ACHN (cell line): ENCODE measurements at regions not wholly inside any gene's neighbourhood (a gene's known extent, or its start where the extent isn't known, plus 50 kb on each side); places are given as distances from the start of the nearest gene placed in this dataset.
"Not testable (repeated sequence)": the region's sequence is repeated elsewhere in the genome, so short reads cannot be mapped to it uniquely, and the experiment has no call there.

Experiments
- DNase-seq: peaks from one replicate; pipeline ENCODE4 v3.0.0-alpha.2; 2015
- in situ Hi-C: cut with HindIII; loops from 2 replicates; pipeline ENCODE4 v1.10.0; 2017; ENCODE audit warnings: low sequenced_read_pairs, low pct_ligation_motif_present, low pct_unique_long_range_greater_than_20kb

DNA sequence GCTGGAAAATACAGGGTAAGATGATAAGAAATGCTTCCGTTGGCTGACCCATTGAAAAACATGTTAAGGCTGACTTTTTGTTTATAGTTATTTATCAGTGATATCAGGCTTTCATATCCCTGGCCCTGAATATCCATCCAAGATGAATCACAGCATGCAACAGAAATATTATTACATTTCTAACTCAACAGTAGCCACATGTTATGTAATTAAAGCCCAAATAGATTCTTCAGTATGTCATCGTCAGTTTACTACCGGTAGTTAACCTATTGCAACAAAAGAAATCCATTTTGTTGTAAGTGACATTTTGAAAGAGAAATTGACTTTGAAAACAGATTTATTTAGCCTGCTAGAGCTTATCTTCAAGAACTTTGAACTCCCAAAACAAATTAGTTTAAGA, 354.1 kb upstream of the CELF2 start:
- in situ Hi-C loops, result no loop called here
- no peak for DNase-seq

DNA sequence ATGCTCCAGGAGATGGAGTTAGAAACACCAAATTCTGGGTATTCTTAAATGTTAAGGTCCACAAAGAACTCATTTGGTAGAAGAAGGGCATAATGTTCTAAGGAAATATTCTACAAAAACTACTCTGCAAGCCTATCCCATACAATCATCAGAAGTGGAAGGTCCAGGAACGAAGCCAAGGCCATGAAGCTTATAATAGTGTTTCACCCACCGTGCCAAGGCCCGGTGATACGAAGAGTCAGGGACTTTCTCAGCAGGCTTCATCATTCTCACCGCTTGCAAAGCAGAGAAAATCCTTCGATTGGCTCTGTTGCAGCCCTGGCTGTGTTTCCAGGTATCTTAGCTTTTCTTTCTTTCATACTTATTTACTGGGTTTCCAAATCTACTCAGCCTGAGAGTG, 351.9 kb upstream of the CELF2 start:
- DNase-seq, result no peak
- in situ Hi-C loops, result no loop called here

DNA sequence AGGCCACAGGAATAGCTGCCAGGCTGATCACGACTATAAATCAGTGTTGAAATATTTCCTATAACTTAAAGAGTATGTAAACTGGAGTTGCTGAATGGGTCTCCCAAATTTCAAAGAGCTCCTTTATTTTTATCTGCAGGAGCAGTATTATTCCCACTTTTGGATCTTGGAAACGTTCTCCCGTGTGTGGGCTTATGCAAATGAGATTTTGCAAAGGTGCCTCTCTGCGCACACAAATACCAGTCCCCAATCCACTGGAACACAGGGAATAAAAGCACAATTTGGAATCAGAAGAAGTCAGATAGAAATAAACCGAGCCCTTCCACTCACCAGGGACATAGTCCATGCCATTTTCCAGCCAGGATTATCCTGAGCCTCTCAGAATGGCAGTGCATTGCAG, 350.2 kb upstream of the CELF2 start:
- in situ Hi-C loops, result no loop called here
- no peak for DNase-seq

DNA sequence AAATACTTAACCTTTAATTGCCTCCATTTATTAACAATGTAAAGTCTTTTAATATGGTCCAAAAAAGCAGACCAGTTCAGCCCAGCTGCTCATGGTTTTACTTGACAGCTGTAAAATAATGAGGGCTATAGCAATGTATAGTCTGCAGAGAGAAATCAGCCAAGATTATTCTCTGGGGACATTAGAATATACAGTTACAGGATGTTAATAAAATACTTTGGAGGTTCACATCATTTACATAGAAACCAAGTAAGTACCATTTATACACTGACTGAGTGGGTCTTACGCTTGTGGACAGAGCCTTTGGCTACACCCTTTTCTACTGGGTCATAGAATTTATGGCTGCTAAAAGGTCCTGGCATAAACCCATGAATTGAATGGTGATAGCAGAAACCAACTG, 340.7 kb upstream of the CELF2 start:
- DNase-seq, result no peak
- in situ Hi-C loops, result no loop called here

DNA sequence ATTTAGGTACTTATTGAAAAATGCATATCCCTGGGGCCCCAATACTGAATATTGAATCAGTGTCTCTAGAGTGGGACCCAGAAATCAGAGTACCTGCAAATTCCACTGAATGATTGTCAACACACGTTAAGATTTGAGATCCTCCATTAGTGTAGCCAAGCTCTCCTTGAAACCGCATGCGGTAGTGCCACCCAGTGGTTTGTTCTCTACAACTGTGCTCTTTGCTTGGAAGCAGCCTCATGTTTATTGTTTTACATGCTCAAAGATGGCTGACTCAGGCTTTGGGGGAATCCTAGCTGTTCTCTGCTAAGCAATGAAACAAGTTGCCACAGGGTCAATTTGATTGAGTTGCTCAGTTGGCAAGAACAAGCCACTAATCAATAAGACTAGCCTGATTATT, 340.2 kb upstream of the CELF2 start:
- in situ Hi-C loops, result no loop called here
- DNase-seq, result peak; percentile 46

DNA sequence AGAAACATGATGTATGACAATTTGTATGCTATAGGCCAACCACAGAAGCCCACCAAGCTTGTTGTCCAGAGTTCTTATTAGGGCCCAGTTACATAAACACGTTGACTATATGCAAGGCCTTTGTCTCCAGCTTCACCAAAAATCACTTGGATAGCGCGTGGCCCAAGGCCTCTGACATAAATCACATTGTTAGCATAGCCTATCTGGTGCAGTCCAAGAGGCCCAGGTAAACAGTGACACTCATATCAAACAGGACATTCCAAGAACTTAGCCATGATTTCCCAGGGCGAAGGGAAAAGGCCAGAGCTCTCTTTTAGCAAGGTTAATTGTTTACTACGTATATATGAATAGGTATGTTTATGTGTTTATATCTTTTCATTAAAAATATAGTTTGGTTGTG, 337.2 kb upstream of the CELF2 start:
- in situ Hi-C loops, result no loop called here

DNA sequence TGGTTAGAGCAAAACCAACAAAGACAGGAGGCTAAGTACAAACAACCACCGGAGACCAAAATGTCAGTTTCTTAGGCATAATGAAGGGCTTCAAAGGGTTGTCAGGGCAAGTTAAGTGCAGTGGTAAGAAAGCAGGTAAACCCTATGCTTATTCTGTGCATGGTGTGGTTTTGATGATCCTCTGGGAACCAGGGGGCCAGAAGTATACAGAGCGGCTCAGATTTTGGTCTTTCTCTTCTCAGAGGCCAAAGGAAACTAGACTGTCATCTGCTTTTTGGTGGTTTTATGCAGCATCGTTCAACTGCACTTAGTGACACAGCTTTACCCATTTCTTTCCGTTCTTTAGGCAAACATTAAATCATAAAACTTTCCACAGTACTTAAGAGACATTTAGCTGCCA, 332.7 kb upstream of the CELF2 start:
- in situ Hi-C loops, result no loop called here
- DNase-seq, result no peak

More for the DNA sequence above, 337.2 kb upstream of the CELF2 start:
- DNase-seq, result no peak

DNA sequence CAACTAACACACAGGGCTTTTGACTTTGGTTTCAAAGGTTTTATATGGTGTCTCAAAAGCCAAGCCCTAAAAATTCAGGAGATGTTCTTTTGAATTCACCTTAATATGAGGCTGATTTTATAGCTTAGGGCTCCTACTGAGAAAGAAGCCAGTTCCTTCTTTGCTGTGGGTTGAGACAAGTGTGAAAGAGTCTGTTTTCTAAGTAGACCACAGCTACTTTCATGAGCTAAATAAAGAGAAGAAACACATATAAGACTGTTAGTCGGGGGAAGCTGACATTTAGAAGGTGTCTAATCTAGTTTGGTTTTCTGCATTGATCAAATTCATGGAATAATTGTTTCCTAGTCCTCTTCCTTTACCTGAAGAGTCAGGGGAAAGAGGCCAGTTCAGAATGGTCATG, 332.1 kb upstream of the CELF2 start:
- in situ Hi-C loops, result no loop called here

DNA sequence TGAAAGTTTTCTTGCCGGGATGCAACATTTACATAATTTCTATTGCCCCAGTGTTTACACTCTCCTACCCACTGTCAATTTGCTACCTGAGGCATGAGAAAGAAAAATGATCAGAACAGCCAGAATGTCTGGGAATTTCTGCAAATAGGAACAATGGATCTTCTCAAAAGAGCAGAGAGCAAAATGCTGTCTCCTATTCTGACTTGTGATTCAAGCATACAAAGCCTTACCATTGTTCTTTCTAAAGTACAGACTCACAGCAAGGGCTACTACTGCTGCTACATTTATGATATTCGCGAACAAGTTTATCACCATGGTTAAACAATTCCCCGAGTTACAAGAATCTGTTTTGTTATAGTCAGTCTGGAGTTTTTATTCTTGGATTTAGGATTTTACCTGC, 329.9 kb upstream of the CELF2 start:
- in situ Hi-C loops, result no loop called here
- no peak for DNase-seq

More for the DNA sequence above, 332.1 kb upstream of the CELF2 start:
- no peak for DNase-seq

DNA sequence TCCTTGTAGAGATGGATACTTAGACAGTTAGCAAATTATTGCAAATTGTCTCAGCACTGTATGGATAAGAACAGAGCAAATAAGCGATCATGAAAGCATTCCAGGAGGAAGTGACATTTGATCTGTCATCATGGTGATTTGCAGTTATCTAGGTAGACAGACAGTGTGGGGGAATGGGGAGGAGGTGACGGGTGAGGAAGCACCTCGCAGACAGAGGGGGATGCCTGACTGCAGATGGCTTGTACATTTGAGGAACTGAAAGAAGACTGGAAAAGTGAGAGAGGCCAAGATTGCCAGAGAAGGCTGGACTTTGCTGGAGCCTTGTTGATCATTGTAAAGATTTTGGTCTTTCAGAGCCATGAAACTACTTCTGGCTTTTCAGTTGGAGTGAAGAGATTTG, 318.2 kb upstream of the CELF2 start:
- no peak for DNase-seq
- in situ Hi-C loops, result no loop called here

DNA sequence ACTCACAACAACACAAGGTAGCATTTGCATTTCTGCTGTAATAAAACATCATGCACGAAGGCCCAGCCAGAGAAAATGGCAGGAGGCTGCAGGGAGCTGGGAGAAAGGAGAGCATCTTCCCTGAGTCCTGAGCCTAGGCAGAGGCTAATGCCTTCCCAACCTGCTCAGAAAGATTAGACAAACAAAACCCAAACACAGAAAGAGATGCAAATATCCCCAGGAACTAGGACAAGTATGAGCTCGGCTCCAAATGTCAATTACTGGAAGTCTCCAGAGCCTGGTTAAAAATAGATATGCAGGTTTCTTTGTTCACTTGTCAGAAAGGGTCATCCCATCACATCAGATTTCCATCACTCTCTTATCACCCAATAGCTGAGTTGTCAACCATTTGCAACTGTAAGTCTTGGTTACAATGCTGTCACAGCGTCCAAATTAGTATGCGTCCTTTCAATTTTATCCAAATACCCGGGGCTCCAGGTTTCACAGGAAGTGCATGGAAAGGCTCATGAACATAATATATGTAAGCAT, 316.5 kb upstream of the CELF2 start:
- DNase-seq, result no peak
- in situ Hi-C loops, result no loop called here

DNA sequence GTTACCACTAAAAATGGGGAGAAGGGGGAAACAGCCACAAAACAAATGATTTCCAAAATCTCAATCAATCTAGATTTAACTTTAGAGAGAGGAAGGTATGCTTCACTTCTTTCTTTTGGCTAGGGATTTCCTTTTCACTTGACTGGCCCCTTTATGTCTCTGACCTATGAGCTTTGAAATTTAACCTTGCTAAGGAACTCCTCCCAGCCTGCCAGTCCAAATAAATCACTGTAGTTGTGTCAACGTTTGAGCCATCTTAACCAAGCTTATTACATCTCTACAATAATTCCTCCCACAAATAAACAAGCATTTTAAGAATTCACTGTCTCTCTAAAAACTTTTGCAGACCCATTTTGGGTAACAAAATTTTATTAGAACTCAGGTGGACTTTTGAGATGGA, 315.5 kb upstream of the CELF2 start:
- in situ Hi-C loops, result no loop called here
- no peak for DNase-seq

DNA sequence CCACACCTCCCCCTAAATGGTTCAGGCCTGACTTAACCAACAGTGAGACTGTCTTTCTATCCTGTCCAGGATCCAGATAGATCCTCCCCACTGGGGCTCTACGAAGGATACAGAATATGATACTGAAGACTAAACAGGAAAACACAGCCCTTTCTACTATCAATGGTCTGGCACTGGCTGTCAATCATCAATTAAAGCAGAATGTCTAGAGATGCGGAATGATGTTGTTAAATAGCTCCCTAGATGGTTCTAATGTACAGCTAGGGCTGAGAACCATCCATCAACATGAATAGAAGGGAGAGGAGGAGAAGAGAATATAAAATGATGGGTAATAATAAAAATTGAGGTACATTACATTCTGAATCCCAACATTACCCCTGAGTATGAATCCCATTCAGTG, 314.3 kb upstream of the CELF2 start:
- no peak for DNase-seq

DNA sequence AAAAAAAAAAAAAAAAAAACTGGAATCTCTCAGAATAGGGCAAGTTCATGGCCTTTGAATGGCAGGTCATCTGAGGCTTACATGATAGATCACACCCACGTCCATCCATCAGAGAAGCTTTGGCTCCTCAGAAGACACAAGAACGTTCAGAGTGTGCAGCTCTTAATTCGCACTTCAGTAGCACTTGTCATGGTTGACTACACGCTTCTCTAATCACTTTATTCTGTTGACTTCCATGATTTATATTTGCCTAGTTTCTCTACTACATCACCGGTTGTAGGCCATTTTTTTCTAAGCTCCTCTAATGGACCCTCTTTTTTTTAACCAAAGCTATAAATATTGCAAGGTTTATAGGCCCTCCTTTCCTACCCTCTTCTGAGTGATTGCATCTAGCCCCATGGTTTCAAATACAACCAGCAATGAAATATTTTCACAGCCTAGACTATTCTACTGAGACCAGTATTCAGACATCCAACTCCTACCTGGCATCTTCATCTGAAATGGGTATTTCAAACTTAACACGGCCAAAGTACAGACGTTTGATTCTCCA, 305.4 kb upstream of the CELF2 start:
- no peak for DNase-seq
- in situ Hi-C loops, result no loop called here

More for the DNA sequence above, 314.3 kb upstream of the CELF2 start:
- in situ Hi-C loops, result no loop called here

DNA sequence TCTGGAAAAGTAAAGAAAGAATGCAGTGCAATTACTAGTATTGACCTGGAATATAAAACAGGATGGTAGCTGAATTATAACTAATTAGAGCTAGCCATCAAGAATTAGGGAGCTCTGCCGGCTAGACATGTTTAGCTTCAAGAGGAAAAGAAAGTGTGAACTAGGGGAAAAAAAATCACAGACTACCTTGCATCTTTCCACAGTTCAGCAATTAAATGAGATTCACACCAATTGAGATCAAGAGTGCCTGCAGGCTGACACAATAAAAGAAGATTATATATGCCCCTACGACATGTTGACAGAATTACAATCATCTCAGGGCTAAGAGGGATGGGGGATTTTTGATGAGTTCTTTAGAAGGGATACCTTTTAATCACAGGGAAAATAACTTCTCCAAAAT, 303.3 kb upstream of the CELF2 start:
- in situ Hi-C loops, result no loop called here
- DNase-seq, result no peak

DNA sequence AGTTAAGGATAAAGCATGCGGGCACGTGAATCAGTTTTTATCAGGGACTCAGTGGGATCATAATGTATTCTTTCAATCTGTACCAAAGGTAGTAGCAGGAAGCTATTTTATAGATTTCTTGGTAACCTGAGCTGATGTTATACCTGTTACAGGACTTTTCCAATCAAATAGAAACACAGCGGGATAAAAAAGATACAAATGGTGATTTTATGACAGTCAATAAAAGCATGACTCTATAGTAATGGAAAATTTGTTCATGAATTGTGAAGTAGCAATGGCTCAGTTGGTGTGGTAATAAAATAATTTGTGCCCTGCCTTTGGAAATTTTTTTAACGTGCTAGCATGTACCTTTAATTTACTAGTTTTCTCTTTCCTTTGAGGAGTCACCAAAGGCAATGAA, 300.7 kb upstream of the CELF2 start:
- DNase-seq, result no peak
- in situ Hi-C loops, result no loop called here

DNA sequence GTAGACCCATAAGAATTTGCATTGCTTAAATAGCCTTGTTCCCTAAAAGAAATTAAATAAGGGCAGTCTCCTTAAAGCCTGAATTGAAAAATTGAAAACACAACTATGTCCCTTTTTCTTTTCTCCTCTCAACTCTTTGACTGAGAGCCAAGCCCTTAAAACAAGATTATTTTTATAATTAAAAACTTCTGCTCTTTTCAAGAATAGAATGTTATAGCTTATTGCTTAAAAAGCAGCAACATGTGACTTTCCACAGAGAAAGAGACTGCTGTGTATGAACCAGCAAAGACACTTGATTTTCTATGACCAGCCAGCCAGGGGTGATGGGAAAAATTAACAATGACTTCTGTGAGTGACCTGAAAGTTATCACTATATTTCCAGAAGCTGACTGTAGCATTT, 295.2 kb upstream of the CELF2 start:
- in situ Hi-C loops, result no loop called here
- no peak for DNase-seq

DNA sequence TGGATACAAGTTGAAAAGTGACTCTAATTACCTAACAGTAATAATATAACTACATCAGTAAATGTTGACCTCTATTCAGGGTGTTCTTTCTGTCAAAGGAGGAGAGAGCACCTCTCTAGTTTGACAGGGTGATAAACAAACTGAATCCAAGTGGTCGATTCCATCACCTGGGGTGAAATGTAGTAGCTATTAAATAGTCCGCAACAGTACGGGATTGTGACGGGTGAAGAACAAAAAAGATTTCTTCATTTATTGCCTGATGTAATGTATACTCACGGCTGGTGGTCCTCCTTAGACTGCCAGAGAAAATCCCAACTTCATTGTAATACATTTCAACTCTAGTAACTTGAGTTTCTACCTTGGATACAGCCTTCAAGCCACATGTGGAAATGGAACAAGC, 292.5 kb upstream of the CELF2 start:
- DNase-seq, result no peak
- in situ Hi-C loops, result no loop called here

DNA sequence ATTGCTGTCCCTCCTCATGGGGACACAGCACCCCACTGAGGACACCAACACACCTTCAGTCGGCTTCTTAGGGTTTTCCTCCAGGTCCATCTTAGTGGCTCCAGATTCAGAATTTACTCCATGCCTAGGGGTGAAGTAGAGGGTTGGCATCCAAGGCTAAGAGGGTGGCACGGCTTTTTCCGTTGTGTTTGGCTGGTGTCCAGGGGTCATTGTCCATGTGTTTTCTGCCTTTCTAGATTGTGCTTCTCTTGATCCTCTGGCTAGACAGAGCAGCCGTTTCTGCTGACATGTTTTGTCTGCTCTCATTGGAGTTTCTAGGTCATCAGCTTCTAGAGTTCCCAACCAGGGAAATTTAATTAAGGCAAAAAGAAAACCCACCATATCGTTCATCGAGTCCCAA, 291.6 kb upstream of the CELF2 start:
- no peak for DNase-seq
- in situ Hi-C loops, result no loop called here

DNA sequence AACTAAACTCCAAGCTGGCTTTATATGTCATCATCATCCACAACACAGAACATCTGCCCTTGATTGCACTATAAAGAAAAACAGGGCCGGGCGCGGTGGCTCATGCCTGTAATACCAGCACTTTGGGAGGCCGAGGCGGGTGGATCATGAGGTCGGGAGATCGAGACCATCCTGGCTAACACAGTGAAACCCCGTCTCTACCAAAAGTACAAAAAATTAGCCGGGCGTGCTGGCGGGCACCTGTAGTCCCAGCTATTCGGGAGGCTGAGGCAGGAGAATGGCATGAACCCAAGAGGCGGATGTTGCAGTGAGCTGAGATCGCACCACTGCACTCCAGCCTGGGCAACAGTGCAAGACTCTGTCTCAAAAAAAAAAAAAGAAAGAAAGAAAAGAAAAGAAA, 290.3 kb upstream of the CELF2 start:
- in situ Hi-C loops, DNase-seq: not testable (repeated sequence)

DNA sequence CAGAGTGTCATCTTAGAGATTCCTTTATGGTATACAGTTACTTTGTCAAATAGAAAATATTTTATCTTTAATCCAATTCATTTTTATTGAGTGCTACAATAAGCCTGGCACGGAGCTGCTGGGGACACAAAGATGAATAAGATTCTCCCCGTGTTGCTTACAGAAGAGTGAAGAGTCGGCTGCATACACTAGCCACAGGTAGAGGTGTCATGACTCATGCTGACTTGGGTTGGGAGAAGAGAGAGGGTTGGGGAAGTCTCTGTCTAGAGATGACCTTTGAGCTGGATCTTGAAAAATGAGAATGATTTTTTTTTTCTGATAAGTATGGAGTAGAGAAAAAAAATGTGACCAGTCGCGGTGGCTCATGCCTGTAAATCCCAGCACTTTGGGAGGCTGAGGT, 289.9 kb upstream of the CELF2 start:
- no peak for DNase-seq
- in situ Hi-C loops, result no loop called here
